ENCODE measurements at regions not wholly inside any gene's neighbourhood (a gene's known extent, or its start where the extent isn't known, plus 50 kb on each side); places are given as distances from the start of the nearest gene placed in this dataset.
"Not testable (repeated sequence)": the region's sequence is repeated elsewhere in the genome, so short reads cannot be mapped to it uniquely, and the experiment has no call there.

- Histone ChIP-seq H3K27me3 (no peaks in the 10 kb centered on the region), H3K9me3 (no peaks in the 10 kb centered on the region), H3K4me3 (ENCODE audit: low read depth, low read length) (no peak overlapping the region), H3K36me3 (no peaks in the 10 kb centered on the region), H3K4me1 (no peaks in the 10 kb centered on the region)
- no peak for TF ChIP-seq CTCF (IDR thresholded peaks at IDR 0.05; ENCODE audit: low read depth, low read length)
- no peak for DNase-seq
Observed at GRCh38 chr1:181251001-181251712, 162.7 kb downstream of the IER5 start.

- no peaks in the 10 kb centered on the region for H3K27me3 ChIP-seq
- H3K4me3 ChIP-seq (ENCODE audit: low read depth, low read length) = no peak overlapping the region
Observed at GRCh38 chr1:181251713-181252075, 163.2 kb downstream of the IER5 start.

GRCh38 chr1:181253601-181254000, 165.1 kb downstream of the IER5 start:
- not testable (repeated sequence) for H3K36me3 ChIP-seq; H3K27me3 ChIP-seq; H3K9me3 ChIP-seq; DNase-seq; H3K4me1 ChIP-seq; H3K4me3 ChIP-seq (ENCODE audit: low read depth, low read length)

More at GRCh38 chr1:181251713-181252075, 163.2 kb downstream of the IER5 start:
- no peak for TF ChIP-seq CTCF (IDR thresholded peaks at IDR 0.05; ENCODE audit: low read depth, low read length)
- DNase-seq = no peak
- Histone ChIP-seq H3K9me3 (no peaks in the 10 kb centered on the region), H3K36me3 (no peaks in the 10 kb centered on the region), H3K4me1 (no peaks in the 10 kb centered on the region)

GRCh38 chr1:181255270-181255929, 166.9 kb downstream of the IER5 start:
- Histone ChIP-seq H3K4me3 (ENCODE audit: low read depth, low read length) (no peak overlapping the region), H3K36me3 (no peaks in the 10 kb centered on the region), H3K27me3 (no peaks in the 10 kb centered on the region), H3K4me1 (no peaks in the 10 kb centered on the region), H3K9me3 (no peaks in the 10 kb centered on the region)
- no peak for DNase-seq
- TF ChIP-seq CTCF (IDR thresholded peaks at IDR 0.05; ENCODE audit: low read depth, low read length) = no peak

GRCh38 chr1:181257117-181257516, 168.6 kb downstream of the IER5 start:
- Histone ChIP-seq H3K27me3 (no peaks in the 10 kb centered on the region), H3K4me1 (no peaks in the 10 kb centered on the region), H3K36me3 (no peaks in the 10 kb centered on the region), H3K4me3 (ENCODE audit: low read depth, low read length) (no peak overlapping the region), H3K9me3 (no peaks in the 10 kb centered on the region)
- DNase-seq = no peak
- no peak for TF ChIP-seq CTCF (IDR thresholded peaks at IDR 0.05; ENCODE audit: low read depth, low read length)

- no peak for TF ChIP-seq CTCF (IDR thresholded peaks at IDR 0.05; ENCODE audit: low read depth, low read length)
- DNase-seq = no peak
- no peaks in the 10 kb centered on the region for H3K36me3 ChIP-seq
- no peaks in the 10 kb centered on the region for H3K27me3 ChIP-seq
- no peaks in the 10 kb centered on the region for H3K9me3 ChIP-seq
- H3K4me3 ChIP-seq (ENCODE audit: low read depth, low read length) = no peak overlapping the region
- no peaks in the 10 kb centered on the region for H3K4me1 ChIP-seq
Observed at GRCh38 chr1:181259026-181259745, 170.7 kb downstream of the IER5 start.
